ENCODE measurements at regions not wholly inside any gene's neighbourhood (a gene's known extent, or its start where the extent isn't known, plus 50 kb on each side); places are given as distances from the start of the nearest gene placed in this dataset.

GRCh38 chr6:960356-960755, 267.4 kb upstream of the EXOC2 start:
- TF ChIP-seq EZH2 (IDR thresholded peaks at IDR 0.05; ENCODE audit: borderline replicate concordance) (no peak), CTCF (IDR thresholded peaks at IDR 0.05; ENCODE audit: poor library complexity) (no peak)

All from hepatocyte (in vitro differentiated cells).